IMR-90 (cell line): ENCODE measurements at regions not wholly inside any gene's neighbourhood (a gene's known extent, or its start where the extent isn't known, plus 50 kb on each side); places are given as distances from the start of the nearest gene placed in this dataset.

Source experiments
- ATAC-seq: fragments of 200-7000 bp; cut with Tn5 transposase; 2 replicates; pipeline ENCODE4 v1.9.1; 2020; ENCODE audit warnings: low read depth, mild to moderate bottlenecking, moderate library complexity
- BruUV-seq: library from RNA; stranded (reverse); fragments of 400-500 nt; replicated peaks from 2 replicates; lab custom pipeline; 2021; lab: Mats Ljungman, UMichigan
- CTCF ChIA-PET: fragments of 300-600 bp; formaldehyde crosslinking; extraction: SDS; loops from one replicate; lab custom pipeline; 2021; ENCODE audit warnings: antibody characterized with exemption; lab: Yijun Ruan, JAX
- POLR2A ChIA-PET: fragments of 300-600 bp; sonication (Branson Sonifier 250); formaldehyde crosslinking; loops from one replicate; lab custom pipeline; 2022; ENCODE audit warnings: antibody characterized with exemption; ENCODE audit not compliant: unreplicated experiment; lab: Charles Lee
- DNase-seq: peaks from one replicate; pipeline ENCODE4 v3.0.0; 2013
- H2AFZ ChIP-seq: replicated peaks from 2 replicates; pipeline ENCODE3; 2013; ENCODE audit warnings: low read length, mild to moderate bottlenecking; ENCODE audit not compliant: poor library complexity
- H2AK5ac ChIP-seq: 2 replicates; pipeline ENCODE4 v1.6.1; 2013; ENCODE audit warnings: low read depth, low read length, inconsistent platforms
- H2AK9ac ChIP-seq: replicated peaks from 2 replicates; pipeline ENCODE3; 2013; ENCODE audit warnings: mild to moderate bottlenecking, low read depth, low read length, moderate library complexity; ENCODE audit not compliant: poor library complexity
- H2BK120ac ChIP-seq: 2 replicates; pipeline ENCODE4 v1.6.1; 2013; ENCODE audit warnings: low read depth, low read length, inconsistent platforms
- H2BK15ac ChIP-seq: 3 replicates; pipeline ENCODE4 v1.6.1; 2013; ENCODE audit warnings: low read depth, low read length, inconsistent platforms
- H2BK20ac ChIP-seq: 2 replicates; pipeline ENCODE4 v1.6.1; 2013; ENCODE audit warnings: low read depth, mild to moderate bottlenecking, inconsistent platforms, low read length, moderate library complexity
- H2BK5ac ChIP-seq: 2 replicates; pipeline ENCODE4 v1.6.1; 2013; ENCODE audit warnings: mild to moderate bottlenecking, low read depth, low read length, inconsistent platforms; ENCODE audit not compliant: poor library complexity, severe bottlenecking
- H3K14ac ChIP-seq: replicated peaks from 2 replicates; pipeline ENCODE4 v1.6.1; 2013; ENCODE audit warnings: low read depth, low read length, inconsistent platforms
- H3K18ac ChIP-seq: 2 replicates; pipeline ENCODE4 v1.6.1; 2013; ENCODE audit warnings: low read depth, low read length, control low read depth
- H3K23ac ChIP-seq: 2 replicates; pipeline ENCODE4 v1.6.1; 2013; ENCODE audit warnings: low read depth, low read length, inconsistent platforms
- H3K27ac ChIP-seq: 2 replicates; pipeline ENCODE4 v1.5.1; 2013; ENCODE audit warnings: mild to moderate bottlenecking, control low read depth, low read length; ENCODE audit not compliant: insufficient read depth
- H3K27me3 ChIP-seq: 2 replicates; pipeline ENCODE4 v1.6.1; 2013; ENCODE audit warnings: low read length; ENCODE audit not compliant: control insufficient read depth, insufficient read depth
- H3K36me3 ChIP-seq: 2 replicates; pipeline ENCODE4 v1.6.1; 2013; ENCODE audit warnings: low read length, mixed read lengths; ENCODE audit not compliant: control insufficient read depth, insufficient read depth
- H3K4ac ChIP-seq: 2 replicates; pipeline ENCODE4 v1.6.1; 2013; ENCODE audit warnings: low read depth, low read length, inconsistent platforms
- H3K4me1 ChIP-seq: 2 replicates; pipeline ENCODE4 v1.6.1; 2013; ENCODE audit warnings: low read length, mixed read lengths; ENCODE audit not compliant: control insufficient read depth, insufficient read depth
- H3K4me2 ChIP-seq: 2 replicates; pipeline ENCODE4 v1.6.1; 2013; ENCODE audit warnings: low read depth, mild to moderate bottlenecking, control low read depth, low read length, moderate library complexity
- H3K4me3 ChIP-seq: 2 replicates; pipeline ENCODE4 v1.5.1; 2013; ENCODE audit warnings: low read depth, mild to moderate bottlenecking, control low read depth, low read length, moderate library complexity; ENCODE audit not compliant: insufficient read depth
- H3K56ac ChIP-seq: 2 replicates; pipeline ENCODE4 v1.6.1; 2013; ENCODE audit warnings: low read length, inconsistent platforms; ENCODE audit not compliant: insufficient read depth; ENCODE audit errors: extremely low read depth
- H3K79me1 ChIP-seq, 2 experiments: 2 replicates each; pipeline ENCODE4 v1.6.1; 2013; ENCODE audit warnings: low read length in 2 of 2, inconsistent platforms in 1 of 2, low read depth in 1 of 2
- H3K9ac ChIP-seq: 2 replicates; pipeline ENCODE4 v1.6.1; 2013; ENCODE audit warnings: low read depth, low read length, control low read depth
- H3K9me1 ChIP-seq: 2 replicates; pipeline ENCODE4 v1.6.1; 2013; ENCODE audit warnings: low read length, inconsistent platforms; ENCODE audit not compliant: insufficient read depth
- H3K9me3 ChIP-seq: 2 replicates; pipeline ENCODE4 v1.6.1; 2013; ENCODE audit warnings: low read length; ENCODE audit not compliant: control insufficient read depth, insufficient read depth
- H4K20me1 ChIP-seq: 2 replicates; pipeline ENCODE4 v1.6.1; 2013; ENCODE audit warnings: low read length, inconsistent platforms; ENCODE audit not compliant: insufficient read depth
- H4K5ac ChIP-seq: 2 replicates; pipeline ENCODE4 v1.6.1; 2013; ENCODE audit warnings: mild to moderate bottlenecking, low read depth, low read length, control low read depth
- H4K8ac ChIP-seq, 2 experiments: 2 replicates each; pipeline ENCODE4 v1.6.1; 2013; ENCODE audit warnings: low read depth in 2 of 2, low read length in 2 of 2, control low read depth in 1 of 2, inconsistent platforms in 1 of 2
- H4K91ac ChIP-seq: 2 replicates; pipeline ENCODE4 v1.6.1; 2013; ENCODE audit warnings: low read depth, low read length, inconsistent platforms; ENCODE audit not compliant: insufficient read depth
- BHLHE40 ChIP-seq: fragments of 150-350 bp; IDR thresholded peaks from 2 replicates; pipeline ENCODE4 v1.6.1; 2016; ENCODE audit warnings: mild to moderate bottlenecking, low read depth, low read length
- CEBPB ChIP-seq: IDR thresholded peaks from 2 replicates; pipeline ENCODE4 v1.6.1; 2012; ENCODE audit warnings: low read depth, low read length, improper control_type of control experiment
- CHD1 ChIP-seq: IDR thresholded peaks from 2 replicates; pipeline ENCODE4 v1.6.1; 2012; ENCODE audit warnings: low read depth, low read length, improper control_type of control experiment
- CTCF ChIP-seq: conservative IDR thresholded peaks from 2 replicates; pipeline ENCODE4 v1.5.1; 2012; ENCODE audit warnings: mild to moderate bottlenecking, low read depth, low read length, improper control_type of control experiment
- ELK1 ChIP-seq: fragments of 150-350 bp; IDR thresholded peaks from 2 replicates; pipeline ENCODE4 v1.6.1; 2016; ENCODE audit warnings: low read depth, mild to moderate bottlenecking, low read length, moderate library complexity, borderline replicate concordance
- FOS ChIP-seq: fragments of 150-350 bp; IDR thresholded peaks from 2 replicates; pipeline ENCODE4 v1.6.1; 2016; ENCODE audit warnings: low read depth, low read length
- MAFK ChIP-seq: IDR thresholded peaks from 2 replicates; pipeline ENCODE4 v1.6.1; 2012; ENCODE audit warnings: low read depth, low read length, improper control_type of control experiment
- MAZ ChIP-seq: IDR thresholded peaks from 2 replicates; pipeline ENCODE4 v1.6.1; 2012; ENCODE audit warnings: low read depth, mild to moderate bottlenecking, low read length, improper control_type of control experiment, moderate library complexity, borderline replicate concordance
- MXI1 ChIP-seq: IDR thresholded peaks from 2 replicates; pipeline ENCODE4 v1.6.1; 2012; ENCODE audit warnings: low read depth, mild to moderate bottlenecking, low read length, moderate library complexity, borderline replicate concordance
- NFE2L2 ChIP-seq: fragments of 150-350 bp; IDR thresholded peaks from 2 replicates; pipeline ENCODE4 v1.6.1; 2016; ENCODE audit warnings: low read depth, mild to moderate bottlenecking, low read length
- POLR2A ChIP-seq: IDR thresholded peaks from 2 replicates; pipeline ENCODE4 v1.6.1; 2012; ENCODE audit warnings: mild to moderate bottlenecking, low read depth, low read length
- RAD21 ChIP-seq: IDR thresholded peaks from 2 replicates; pipeline ENCODE4 v1.6.1; 2012; ENCODE audit warnings: low read length, improper control_type of control experiment
- RCOR1 ChIP-seq: IDR thresholded peaks from 2 replicates; pipeline ENCODE4 v1.6.1; 2012; ENCODE audit warnings: mild to moderate bottlenecking, low read length, improper control_type of control experiment; ENCODE audit not compliant: insufficient replicate concordance
- RFX5 ChIP-seq: IDR thresholded peaks from 2 replicates; pipeline ENCODE4 v1.8.0; 2012; ENCODE audit warnings: low read depth, mild to moderate bottlenecking, low read length, moderate library complexity
- SMC3 ChIP-seq: fragments of 150-350 bp; IDR thresholded peaks from 2 replicates; pipeline ENCODE4 v1.6.1; 2016; ENCODE audit warnings: low read depth, mild to moderate bottlenecking, antibody characterized with exemption, low read length, moderate library complexity
- USF2 ChIP-seq: fragments of 150-350 bp; IDR thresholded peaks from 2 replicates; pipeline ENCODE4 v1.6.1; 2017; ENCODE audit warnings: mild to moderate bottlenecking, antibody characterized with exemption, low read length, low read depth
- WGBS, 2 experiments: methylation state at CpG; one replicate each; pipeline versions ENCODE4 v1.1.5 to v1.1.7; 2013; ENCODE audit warnings: missing lambda C conversion rate in 2 of 2; ENCODE audit not compliant: insufficient read length in 1 of 2; ENCODE audit errors: extremely low coverage in 2 of 2; 5-methylcytosine and 5-hydroxymethylcytosine counted together
- dilution Hi-C: fragments of 300-500 bp; cut with HindIII; formaldehyde crosslinking; loops from one replicate; pipeline ENCODE4 v1.14.3; 2018; ENCODE audit warnings: low sequenced_read_pairs; ENCODE audit not compliant: unreplicated experiment
- in situ Hi-C: fragments of 300-500 bp; cut with MboI; formaldehyde crosslinking; loops from 3 replicates; pipeline ENCODE4 v1.14.3; 2019; ENCODE audit warnings: low sequenced_read_pairs, inconsistent platforms, mixed read lengths
- intact Hi-C: fragments of 100-400 bp; cut with micrococcal nuclease; formaldehyde crosslinking; loops from 2 replicates; pipeline ENCODE4 v1.10.0; 2022

- Histone ChIP-seq H2AK9ac (no peak overlapping the region), H3K9ac (no peak overlapping the region), H3K23ac (no peak overlapping the region), H3K4me3 (no peak overlapping the region), H3K56ac (no peak overlapping the region), H4K91ac (no peak overlapping the region), H2BK15ac (no peak overlapping the region), H3K9me3 (no peaks in the 10 kb centered on the region), H2BK5ac (no peak overlapping the region), H3K4me1 (no peaks in the 10 kb centered on the region), H3K27ac (no peak overlapping the region), H3K79me1 (no peaks in the 10 kb centered on the region), H3K27me3 (peaks cover 16% of the 10 kb centered on the region), H3K18ac (no peak overlapping the region), H2BK20ac (no peak overlapping the region), H3K9me1 (no peaks in the 10 kb centered on the region), H2BK120ac (no peak overlapping the region), H4K5ac (no peak overlapping the region), H3K4me2 (no peak overlapping the region), H3K14ac (no peak overlapping the region), H4K20me1 (no peaks in the 10 kb centered on the region), H2AFZ (no peak overlapping the region), H4K8ac (no peak overlapping the region), H3K4ac (no peak overlapping the region), H2AK5ac (no peak overlapping the region), H3K36me3 (no peaks in the 10 kb centered on the region)
- dilution Hi-C loops (no loop called here), intact Hi-C loops (no loop called here), in situ Hi-C loops (no loop called here)
- WGBS, 2 experiments = no CpG with 5 or more reads among the region's 4 CpGs
- no TSS peak for BruUV-seq
- ChIA-PET CTCF (no interaction called here), POLR2A (no interaction called here)
- ATAC-seq (no peak), DNase-seq (no peak)
- TF ChIP-seq NFE2L2 (no peak), USF2 (no peak), ELK1 (no peak), BHLHE40 (no peak), RCOR1 (no peak), CTCF (no peak), FOS (no peak), CEBPB (no peak), RFX5 (no peak), SMC3 (no peak), RAD21 (no peak), POLR2A (no peak), MAZ (no peak), CHD1 (no peak), MAFK (no peak), MXI1 (no peak)
Observed at GRCh38 chr1:113210248-113210647, 137.2 kb downstream of the LRIG2 start.
